Prostate gland (tissue), 1 donor: ENCODE measurements at regions not wholly inside any gene's neighbourhood (a gene's known extent, or its start where the extent isn't known, plus 50 kb on each side); places are given as distances from the start of the nearest gene placed in this dataset.

Source experiments
- POLR2A ChIP-seq: fragments of 450-650 bp; IDR thresholded peaks from one replicate; pipeline ENCODE4 v1.6.1; 2016; ENCODE audit warnings: antibody characterized with exemption, mild to moderate bottlenecking
- POLR2AphosphoS5 ChIP-seq: sonication (generic); formaldehyde crosslinking; IDR thresholded peaks from one replicate; pipeline ENCODE4 v1.6.1; 2017; ENCODE audit warnings: antibody characterized with exemption

- TF ChIP-seq POLR2A (no peak), POLR2AphosphoS5 (no peak)
These were observed 130.7 kb upstream of the RASSF8 start for GRCh38 chr12:25827747-25828146.
